ENCODE measurements at regions not wholly inside any gene's neighbourhood (a gene's known extent, or its start where the extent isn't known, plus 50 kb on each side); places are given as distances from the start of the nearest gene placed in this dataset.

- no peak for DNase-seq
These were observed 564.8 kb upstream of the WWC1 start for GRCh38 chr5:167726642-167727041.

- DNase-seq = no peak
These were observed 561.3 kb upstream of the WWC1 start for GRCh38 chr5:167730121-167730520.

- DNase-seq = no peak
These were observed 560.8 kb upstream of the WWC1 start for GRCh38 chr5:167730656-167731055.

GRCh38 chr5:167731951-167732350 lies 559.5 kb upstream of the WWC1 start:
- DNase-seq = no peak

- no peak for DNase-seq
These were observed 558.9 kb upstream of the WWC1 start for GRCh38 chr5:167732499-167732898.

GRCh38 chr5:167736992-167737391 lies 554.5 kb upstream of the WWC1 start:
- DNase-seq = no peak

- DNase-seq = no peak
These were observed 547.6 kb upstream of the WWC1 start for GRCh38 chr5:167743695-167744464.

GRCh38 chr5:167745868-167746267 lies 545.6 kb upstream of the WWC1 start:
- no peak for DNase-seq

GRCh38 chr5:167750586-167750985 lies 540.9 kb upstream of the WWC1 start:
- no peak for DNase-seq

- no peak for DNase-seq
These were observed 538.5 kb upstream of the WWC1 start for GRCh38 chr5:167752936-167753335.

GRCh38 chr5:167753725-167754490 lies 537.5 kb upstream of the WWC1 start:
- no peak for DNase-seq

- no peak for DNase-seq
These were observed 536.9 kb upstream of the WWC1 start for GRCh38 chr5:167754501-167755021.

- DNase-seq = no peak
These were observed 536.0 kb upstream of the WWC1 start for GRCh38 chr5:167755420-167755819.

GRCh38 chr5:167759057-167759821 lies 532.2 kb upstream of the WWC1 start:
- no peak for DNase-seq

- DNase-seq = no peak
These were observed 527.7 kb upstream of the WWC1 start for GRCh38 chr5:167763772-167764171.

GRCh38 chr5:167764641-167765289 lies 526.7 kb upstream of the WWC1 start:
- no peak for DNase-seq

GRCh38 chr5:167765352-167765751 lies 526.1 kb upstream of the WWC1 start:
- no peak for DNase-seq

- DNase-seq = no peak
These were observed 524.5 kb upstream of the WWC1 start for GRCh38 chr5:167766957-167767356.

- no peak for DNase-seq
These were observed 523.6 kb upstream of the WWC1 start for GRCh38 chr5:167767795-167768194.

- DNase-seq = no peak
These were observed 521.5 kb upstream of the WWC1 start for GRCh38 chr5:167769846-167770413.

- no peak for DNase-seq
These were observed 521.0 kb upstream of the WWC1 start for GRCh38 chr5:167770461-167770860.

GRCh38 chr5:167771571-167771970 lies 519.9 kb upstream of the WWC1 start:
- DNase-seq = no peak

All from DMS 273 treated with DMSO at 0.1 percent for 48 hours (cell line).